ENCODE measurements at regions not wholly inside any gene's neighbourhood (a gene's known extent, or its start where the extent isn't known, plus 50 kb on each side); places are given as distances from the start of the nearest gene placed in this dataset.
A peak's percentile ranks its signal among the peaks of the same experiment; 100 is the strongest.
"Not testable (repeated sequence)": the region's sequence is repeated elsewhere in the genome, so short reads cannot be mapped to it uniquely, and the experiment has no call there.

- Histone ChIP-seq H3K9me3 (peaks cover 0 to 3% (median 0%) of the 10 kb centered on the region in 3 donors), H3K4me3 (no peak overlapping the region), H3K27me3 (peaks cover 0 to 10% (median 0%) of the 10 kb centered on the region in 4 donors), H3K36me3 (no peaks in the 10 kb centered on the region), H3K4me1 (no peaks in the 10 kb centered on the region), H3K27ac (no peak overlapping the region)
- TF ChIP-seq, protein P1, sequence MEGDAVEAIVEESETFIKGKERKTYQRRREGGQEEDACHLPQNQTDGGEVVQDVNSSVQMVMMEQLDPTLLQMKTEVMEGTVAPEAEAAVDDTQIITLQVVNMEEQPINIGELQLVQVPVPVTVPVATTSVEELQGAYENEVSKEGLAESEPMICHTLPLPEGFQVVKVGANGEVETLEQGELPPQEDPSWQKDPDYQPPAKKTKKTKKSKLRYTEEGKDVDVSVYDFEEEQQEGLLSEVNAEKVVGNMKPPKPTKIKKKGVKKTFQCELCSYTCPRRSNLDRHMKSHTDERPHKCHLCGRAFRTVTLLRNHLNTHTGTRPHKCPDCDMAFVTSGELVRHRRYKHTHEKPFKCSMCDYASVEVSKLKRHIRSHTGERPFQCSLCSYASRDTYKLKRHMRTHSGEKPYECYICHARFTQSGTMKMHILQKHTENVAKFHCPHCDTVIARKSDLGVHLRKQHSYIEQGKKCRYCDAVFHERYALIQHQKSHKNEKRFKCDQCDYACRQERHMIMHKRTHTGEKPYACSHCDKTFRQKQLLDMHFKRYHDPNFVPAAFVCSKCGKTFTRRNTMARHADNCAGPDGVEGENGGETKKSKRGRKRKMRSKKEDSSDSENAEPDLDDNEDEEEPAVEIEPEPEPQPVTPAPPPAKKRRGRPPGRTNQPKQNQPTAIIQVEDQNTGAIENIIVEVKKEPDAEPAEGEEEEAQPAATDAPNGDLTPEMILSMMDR (IDR thresholded peaks at IDR 0.05): no peak
- TF ChIP-seq POLR2A (IDR thresholded peaks at IDR 0.05): no peak
- no peak for DNase-seq
- intact Hi-C loops (cut with DNase I): no loop called here
- WGBS, 2 donors: 57 to 100% methylated on average over 2 of the region's 33 CpGs
Observed at GRCh38 chr20:29750268-29750899, 1507.1 kb upstream of the DEFB115 start.

DNA sequence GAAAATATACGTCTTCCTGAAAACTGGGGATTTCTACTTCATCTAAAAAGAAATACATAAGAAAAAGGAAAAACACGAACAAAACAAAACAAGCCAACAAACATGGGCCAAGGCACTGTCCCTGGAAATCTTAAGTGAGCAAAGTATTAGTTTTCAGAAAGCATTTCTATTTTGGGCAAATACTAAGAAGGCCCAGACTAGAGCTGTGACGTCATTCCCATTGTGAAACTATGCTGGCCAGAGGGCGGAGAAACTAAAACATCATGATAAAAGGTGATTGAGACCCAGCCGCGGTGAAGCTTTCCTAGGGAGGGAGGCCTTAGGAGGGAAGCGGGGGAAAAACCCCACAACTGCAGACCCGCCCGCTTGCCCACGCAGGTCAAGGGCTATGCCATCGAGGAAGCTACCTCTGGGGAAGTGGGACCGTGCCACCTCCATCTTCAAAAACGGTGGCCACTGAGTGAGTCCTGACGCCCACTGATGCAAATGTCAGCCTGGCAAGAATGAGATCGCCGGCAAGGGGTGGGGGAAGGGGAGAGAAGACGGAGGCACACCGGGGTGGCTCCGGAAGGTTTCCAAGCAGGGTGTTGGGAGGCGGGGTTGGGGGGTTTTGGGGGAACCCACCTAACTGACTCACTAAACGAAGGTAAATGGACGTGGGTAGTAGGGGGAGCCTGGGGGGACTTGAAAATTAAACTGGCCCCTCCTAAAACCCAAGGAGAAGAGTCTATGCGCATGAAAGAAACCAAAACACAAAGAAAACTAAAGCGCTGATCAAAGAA, 1504.6 kb upstream of the DEFB115 start:
- 40 to 66% methylated on average over 17 to 24 of the region's 24 CpGs for WGBS, 2 donors
- H3K36me3 ChIP-seq; H3K9me3 ChIP-seq; intact Hi-C loops (cut with DNase I); H3K27ac ChIP-seq; DNase-seq; H3K4me1 ChIP-seq: not testable (repeated sequence)
- Histone ChIP-seq H3K4me3 (peak overlapping the region in 1 of 4 donors; percentile 8), H3K27me3 (peaks cover 0 to 16% (median 0%) of the 10 kb centered on the region in 4 donors)

- peaks cover 0 to 16% (median 0%) of the 10 kb centered on the region in 4 donors for H3K27me3 ChIP-seq
Observed at GRCh38 chr20:29753426-29753746, 1504.1 kb upstream of the DEFB115 start.

GRCh38 chr20:29753879-29754278, 1503.6 kb upstream of the DEFB115 start:
- H3K4me3 ChIP-seq; H3K9me3 ChIP-seq; DNase-seq; intact Hi-C loops (cut with DNase I); H3K4me1 ChIP-seq; H3K36me3 ChIP-seq; H3K27ac ChIP-seq: not testable (repeated sequence)
- H3K27me3 ChIP-seq: peaks cover 0 to 16% (median 0%) of the 10 kb centered on the region in 4 donors
- 77% methylated on average over 11 of the region's 19 CpGs; no CpG with 5 or more reads in 1 of the 2 donors for whole genome bisulfite sequencing, 2 donors

More at GRCh38 chr20:29753426-29753746, 1504.1 kb upstream of the DEFB115 start:
- H3K9me3 ChIP-seq; intact Hi-C loops (cut with DNase I); H3K27ac ChIP-seq; H3K4me1 ChIP-seq; DNase-seq; H3K36me3 ChIP-seq: not testable (repeated sequence)
- WGBS, 2 donors: 41 to 71% methylated on average over 15 of the region's 15 CpGs
- peak overlapping the region in 1 of 4 donors; percentile 8 for H3K4me3 ChIP-seq

GRCh38 chr20:29755854-29756498, 1501.5 kb upstream of the DEFB115 start:
- H3K4me3 ChIP-seq; H3K36me3 ChIP-seq; H3K27ac ChIP-seq; H3K4me1 ChIP-seq; DNase-seq; intact Hi-C loops (cut with DNase I); H3K9me3 ChIP-seq: not testable (repeated sequence)
- WGBS, 2 donors: 59 to 66% methylated on average over 2 of the region's 4 CpGs
- H3K27me3 ChIP-seq: peaks cover 0 to 19% (median 0%) of the 10 kb centered on the region in 4 donors

- no peak overlapping the region for H3K27ac ChIP-seq
- H3K36me3 ChIP-seq: no peaks in the 10 kb centered on the region
- DNase-seq: no peak
- H3K27me3 ChIP-seq: peaks cover 0 to 22% (median 0%) of the 10 kb centered on the region in 4 donors
- no peaks in the 10 kb centered on the region for H3K4me1 ChIP-seq
- H3K4me3 ChIP-seq: no peak overlapping the region
- WGBS, 2 donors: 85 to 91% methylated on average over 6 to 14 of the region's 17 CpGs
- peaks cover 0 to 5% (median 0%) of the 10 kb centered on the region in 3 donors for H3K9me3 ChIP-seq
- intact Hi-C loops (cut with DNase I): no loop called here
- TF ChIP-seq POLR2A (IDR thresholded peaks at IDR 0.05): no peak
- TF ChIP-seq, protein P1 (IDR thresholded peaks at IDR 0.05): no peak
Observed at GRCh38 chr20:29756664-29757063, 1500.8 kb upstream of the DEFB115 start.

GRCh38 chr20:29761621-29762385, 1495.7 kb upstream of the DEFB115 start:
- Histone ChIP-seq H3K4me3 (peak overlapping the region in 1 of 4 donors; percentile 7), H3K27me3 (peaks cover 0 to 40% (median 0%) of the 10 kb centered on the region in 4 donors)
- intact Hi-C loops (cut with DNase I); DNase-seq; H3K36me3 ChIP-seq; H3K4me1 ChIP-seq; H3K9me3 ChIP-seq; H3K27ac ChIP-seq: not testable (repeated sequence)
- 56 to 72% methylated on average over 7 to 10 of the region's 45 CpGs for WGBS, 2 donors
